ENCODE measurements at regions not wholly inside any gene's neighbourhood (a gene's known extent, or its start where the extent isn't known, plus 50 kb on each side); places are given as distances from the start of the nearest gene placed in this dataset.

- TF ChIP-seq CTCF (IDR thresholded peaks at IDR 0.05; ENCODE audit: low read length) = no peak
- TF ChIP-seq EZH2 (IDR thresholded peaks at IDR 0.05; ENCODE audit: borderline replicate concordance, low read length) = no peak
These were observed 213.8 kb upstream of the EEA1 start for GRCh38 chr12:93142881-93143280.
